IPS DF 4.7 (cell line): ENCODE measurements at regions not wholly inside any gene's neighbourhood (a gene's known extent, or its start where the extent isn't known, plus 50 kb on each side); places are given as distances from the start of the nearest gene placed in this dataset.
"Not testable (repeated sequence)": the region's sequence is repeated elsewhere in the genome, so short reads cannot be mapped to it uniquely, and the experiment has no call there.

ENCODE experiments used
- DNase-seq: peaks from one replicate; pipeline ENCODE4 v3.0.0-alpha.2; 2013; ENCODE audit warnings: low spot score; ENCODE audit errors: extremely low read depth

GRCh38 chrX:114017086-114017485 is 566.8 kb upstream of the HTR2C start:
- DNase-seq, result no peak

- no peak for DNase-seq
Measured at GRCh38 chrX:114015966-114016365, 567.9 kb upstream of the HTR2C start.

GRCh38 chrX:114006664-114007063 is 577.2 kb upstream of the HTR2C start:
- no peak for DNase-seq

GRCh38 chrX:113996781-113997180 is 587.1 kb upstream of the HTR2C start:
- no peak for DNase-seq

- DNase-seq, result not testable (repeated sequence)
Measured at GRCh38 chrX:113991720-113992119, 592.2 kb upstream of the HTR2C start.

- DNase-seq, result not testable (repeated sequence)
Measured at GRCh38 chrX:113990669-113991068, 593.2 kb upstream of the HTR2C start.

- DNase-seq, result not testable (repeated sequence)
Measured at GRCh38 chrX:113988315-113988935, 595.5 kb upstream of the HTR2C start.

- no peak for DNase-seq
Measured at GRCh38 chrX:113986427-113986826, 597.5 kb upstream of the HTR2C start.

GRCh38 chrX:113982766-113983165 is 601.1 kb upstream of the HTR2C start:
- no peak for DNase-seq

- DNase-seq, result no peak
Measured at GRCh38 chrX:113980953-113981352, 602.9 kb upstream of the HTR2C start.

GRCh38 chrX:113977887-113978286 is 606.0 kb upstream of the HTR2C start:
- no peak for DNase-seq

GRCh38 chrX:113975441-113975840 is 608.4 kb upstream of the HTR2C start:
- no peak for DNase-seq

- DNase-seq, result no peak
Measured at GRCh38 chrX:113974881-113975280, 609.0 kb upstream of the HTR2C start.

GRCh38 chrX:113973706-113974105 is 610.2 kb upstream of the HTR2C start:
- DNase-seq, result no peak

GRCh38 chrX:113966791-113967190 is 617.1 kb upstream of the HTR2C start:
- no peak for DNase-seq

- DNase-seq, result no peak
Measured at GRCh38 chrX:113962343-113962742, 621.5 kb upstream of the HTR2C start.

- peak; percentile 30 for DNase-seq
Measured at GRCh38 chrX:113959912-113960626, 623.8 kb upstream of the HTR2C start.

GRCh38 chrX:113956936-113957335 is 627.0 kb upstream of the HTR2C start:
- DNase-seq, result no peak

GRCh38 chrX:113954297-113954696 is 629.6 kb upstream of the HTR2C start:
- DNase-seq, result no peak

- no peak for DNase-seq
Measured at GRCh38 chrX:113950081-113950678, 633.7 kb upstream of the HTR2C start.

GRCh38 chrX:113947548-113947947 is 636.3 kb upstream of the HTR2C start:
- DNase-seq, result no peak

- DNase-seq, result no peak
Measured at GRCh38 chrX:113935518-113935917, 648.4 kb upstream of the HTR2C start.

GRCh38 chrX:113933931-113934330 is 650.0 kb upstream of the HTR2C start:
- no peak for DNase-seq
